ENCODE measurements at regions not wholly inside any gene's neighbourhood (a gene's known extent, or its start where the extent isn't known, plus 50 kb on each side); places are given as distances from the start of the nearest gene placed in this dataset.

GRCh38 chr2:236977852-236978398 lies 107.8 kb upstream of the COPS8 start:
- Mint-ChIP-seq H3K27ac (ENCODE audit: unreplicated experiment) (no peak overlapping the region), H3K27me3 (ENCODE audit: unreplicated experiment) (peaks cover 65% of the 10 kb centered on the region), H3K4me1 (ENCODE audit: unreplicated experiment) (peaks cover 7% of the 10 kb centered on the region), H3K36me3 (ENCODE audit: unreplicated experiment) (no peaks in the 10 kb centered on the region), H3K9me3 (ENCODE audit: unreplicated experiment) (peaks cover 4% of the 10 kb centered on the region), H3K4me3 (ENCODE audit: unreplicated experiment) (no peak overlapping the region)
- no peak for TF ChIP-seq CTCF (IDR thresholded peaks at IDR 0.05)
- no peak for DNase-seq (ENCODE audit: extremely low spot score, unreplicated experiment)

- H3K4me1 Mint-ChIP-seq (ENCODE audit: unreplicated experiment), result no peaks in the 10 kb centered on the region
Observed at GRCh38 chr2:236979664-236980063, 106.0 kb upstream of the COPS8 start.

GRCh38 chr2:236980961-236981360 lies 104.7 kb upstream of the COPS8 start:
- TF ChIP-seq CTCF (IDR thresholded peaks at IDR 0.05), result no peak
- Mint-ChIP-seq H3K9me3 (ENCODE audit: unreplicated experiment) (peaks cover 13% of the 10 kb centered on the region), H3K27me3 (ENCODE audit: unreplicated experiment) (peaks cover 65% of the 10 kb centered on the region), H3K36me3 (ENCODE audit: unreplicated experiment) (no peaks in the 10 kb centered on the region), H3K4me3 (ENCODE audit: unreplicated experiment) (no peak overlapping the region), H3K27ac (ENCODE audit: unreplicated experiment) (no peak overlapping the region), H3K4me1 (ENCODE audit: unreplicated experiment) (no peaks in the 10 kb centered on the region)
- DNase-seq (ENCODE audit: extremely low spot score, unreplicated experiment), result no peak

More at GRCh38 chr2:236979664-236980063, 106.0 kb upstream of the COPS8 start:
- H3K4me3 Mint-ChIP-seq (ENCODE audit: unreplicated experiment), result no peak overlapping the region
- H3K9me3 Mint-ChIP-seq (ENCODE audit: unreplicated experiment), result peaks cover 11% of the 10 kb centered on the region
- H3K27ac Mint-ChIP-seq (ENCODE audit: unreplicated experiment), result no peak overlapping the region
- DNase-seq (ENCODE audit: extremely low spot score, unreplicated experiment), result no peak
- peaks cover 64% of the 10 kb centered on the region for H3K27me3 Mint-ChIP-seq (ENCODE audit: unreplicated experiment)
- TF ChIP-seq CTCF (IDR thresholded peaks at IDR 0.05), result no peak
- H3K36me3 Mint-ChIP-seq (ENCODE audit: unreplicated experiment), result no peaks in the 10 kb centered on the region

GRCh38 chr2:236981701-236982485 lies 103.8 kb upstream of the COPS8 start:
- H3K27me3 Mint-ChIP-seq (ENCODE audit: unreplicated experiment), result peaks cover 60% of the 10 kb centered on the region
- no peaks in the 10 kb centered on the region for H3K4me1 Mint-ChIP-seq (ENCODE audit: unreplicated experiment)
- H3K4me3 Mint-ChIP-seq (ENCODE audit: unreplicated experiment), result no peak overlapping the region
- no peak for TF ChIP-seq CTCF (IDR thresholded peaks at IDR 0.05)
- H3K27ac Mint-ChIP-seq (ENCODE audit: unreplicated experiment), result no peak overlapping the region
- H3K9me3 Mint-ChIP-seq (ENCODE audit: unreplicated experiment), result peaks cover 13% of the 10 kb centered on the region
- peak; percentile 65 for DNase-seq (ENCODE audit: extremely low spot score, unreplicated experiment)
- H3K36me3 Mint-ChIP-seq (ENCODE audit: unreplicated experiment), result no peaks in the 10 kb centered on the region

- no peak overlapping the region for H3K4me3 Mint-ChIP-seq (ENCODE audit: unreplicated experiment)
- DNase-seq (ENCODE audit: extremely low spot score, unreplicated experiment), result peak; percentile 46
- H3K27me3 Mint-ChIP-seq (ENCODE audit: unreplicated experiment), result peaks cover 58% of the 10 kb centered on the region
- no peaks in the 10 kb centered on the region for H3K4me1 Mint-ChIP-seq (ENCODE audit: unreplicated experiment)
- no peak overlapping the region for H3K27ac Mint-ChIP-seq (ENCODE audit: unreplicated experiment)
- peaks cover 13% of the 10 kb centered on the region for H3K9me3 Mint-ChIP-seq (ENCODE audit: unreplicated experiment)
- TF ChIP-seq CTCF (IDR thresholded peaks at IDR 0.05), result no peak
- H3K36me3 Mint-ChIP-seq (ENCODE audit: unreplicated experiment), result no peaks in the 10 kb centered on the region
Observed at GRCh38 chr2:236982693-236983455, 102.8 kb upstream of the COPS8 start.

Data from osteocyte (in vitro differentiated cells).